GM19238 (cell line): ENCODE measurements at regions not wholly inside any gene's neighbourhood (a gene's known extent, or its start where the extent isn't known, plus 50 kb on each side); places are given as distances from the start of the nearest gene placed in this dataset.

ENCODE experiments used
- DNase-seq: peaks from one replicate; pipeline ENCODE4 v3.0.0; 2011; ENCODE audit warnings: low spot score; ENCODE audit not compliant: insufficient read length

- DNase-seq = no peak
Measured at GRCh38 chr12:125222876-125223275, 157.6 kb downstream of the AACS start.

DNA sequence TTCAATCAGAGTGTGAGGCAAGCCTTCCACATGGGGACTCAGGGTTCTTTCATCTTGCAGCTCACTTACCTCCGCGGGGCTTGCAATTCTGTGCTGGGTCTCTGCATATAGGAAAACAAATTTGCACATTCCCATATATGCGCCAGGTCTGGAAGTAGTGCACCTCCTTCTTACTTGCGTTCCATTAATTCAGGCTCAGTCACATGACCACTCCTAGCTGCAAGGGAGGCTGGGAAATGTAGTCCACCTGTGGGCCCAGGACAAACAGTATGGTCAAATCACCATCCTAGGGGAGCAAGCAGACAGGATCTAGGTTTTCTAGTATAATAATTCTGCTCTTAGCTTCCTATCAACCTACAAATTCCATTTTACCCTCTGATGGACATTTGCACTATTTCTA lies 160.4 kb downstream of the AACS start:
- no peak for DNase-seq

DNA sequence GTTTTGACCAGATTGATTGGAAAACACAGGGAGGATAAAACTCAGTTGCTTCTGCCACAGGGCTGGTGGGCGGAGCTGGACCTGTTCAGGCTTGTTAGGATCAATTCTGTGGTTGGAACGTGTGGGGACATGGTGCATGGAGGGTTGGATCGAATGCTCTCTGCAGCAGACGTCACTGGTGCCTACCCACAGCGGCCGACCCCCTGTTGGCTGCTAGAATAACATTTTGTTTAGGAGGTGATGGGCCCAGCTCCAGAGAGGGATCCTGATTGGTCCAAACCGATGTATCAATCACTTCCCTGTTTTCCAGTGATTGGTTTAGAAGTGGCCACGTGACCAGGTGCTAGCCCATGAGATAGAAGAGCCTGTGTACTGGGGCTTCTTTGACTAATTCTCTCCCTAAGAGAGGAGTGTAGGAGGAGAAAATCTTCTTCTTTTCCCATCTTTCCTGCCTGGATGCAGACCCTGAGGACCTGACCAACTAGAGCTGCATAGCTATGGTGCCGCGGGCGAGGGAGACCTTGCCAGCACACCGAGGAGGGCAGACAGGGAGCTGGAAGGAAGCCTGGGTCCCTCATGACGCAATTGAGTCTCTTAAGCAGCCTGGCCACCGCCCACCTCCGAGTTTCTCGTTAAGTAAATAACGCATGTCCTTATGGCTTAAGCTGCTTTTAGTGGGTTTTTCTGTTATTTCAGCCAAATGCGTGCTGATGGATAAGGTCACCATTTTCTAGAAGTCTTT lies 163.5 kb downstream of the AACS start:
- no peak for DNase-seq

DNA sequence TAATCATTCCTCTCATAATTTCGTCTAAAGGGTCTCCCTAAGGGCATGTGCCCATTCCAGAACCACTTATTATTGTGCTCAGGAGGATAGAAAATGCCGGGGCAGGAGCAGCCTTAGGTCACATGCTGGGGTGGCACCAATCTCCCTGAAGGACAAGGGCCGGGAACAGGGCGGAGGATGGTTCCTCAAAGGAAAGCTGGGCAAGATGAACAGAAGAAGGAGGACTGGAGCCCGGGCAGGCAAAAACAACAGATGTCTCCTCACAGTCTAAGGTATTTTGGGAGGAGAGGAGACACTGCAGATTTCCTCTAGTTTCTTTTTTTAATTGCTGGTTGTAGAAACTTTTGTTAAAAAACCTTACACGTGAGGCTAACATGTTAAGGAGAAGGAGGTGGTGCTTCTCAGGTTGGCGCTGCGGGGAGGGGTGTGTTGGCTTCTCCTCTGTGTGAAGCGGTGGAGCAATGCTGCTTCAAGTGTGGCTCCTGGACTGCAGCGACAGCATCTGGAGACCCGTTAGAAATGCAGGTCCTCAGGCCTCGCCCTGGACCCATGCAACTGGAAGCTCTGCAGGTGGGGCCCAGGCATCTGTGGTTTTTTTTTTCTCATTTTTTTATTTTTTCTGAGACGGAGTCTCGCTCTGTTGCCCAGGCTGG lies 164.8 kb downstream of the AACS start:
- DNase-seq = no peak

- DNase-seq = no peak
Measured at GRCh38 chr12:125233319-125233718, 168.1 kb downstream of the AACS start.

GRCh38 chr12:125239563-125239962 lies 174.3 kb downstream of the AACS start:
- no peak for DNase-seq

GRCh38 chr12:125240717-125241116 lies 175.5 kb downstream of the AACS start:
- DNase-seq = no peak

DNA sequence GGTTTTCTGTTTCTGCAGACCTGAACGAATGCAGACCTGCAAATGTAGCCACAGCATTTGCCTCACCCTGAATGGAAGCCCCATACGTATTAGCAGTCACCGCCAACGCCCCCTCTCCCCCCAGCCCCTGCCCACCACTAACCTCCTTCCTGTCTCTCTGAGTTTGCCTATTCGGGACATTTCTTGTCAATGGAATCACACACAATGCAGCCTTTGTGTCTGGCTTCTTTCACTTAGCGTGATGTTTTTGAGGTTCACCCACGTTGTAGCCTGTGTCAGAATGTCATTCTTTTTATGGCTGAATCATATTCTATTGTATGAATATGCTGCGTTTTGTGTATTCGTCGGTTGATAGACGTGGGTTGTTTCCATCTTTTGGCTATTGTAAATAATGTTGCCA lies 178.6 kb downstream of the AACS start:
- no peak for DNase-seq

- no peak for DNase-seq
Measured at GRCh38 chr12:125244338-125244737, 179.1 kb downstream of the AACS start.

DNA sequence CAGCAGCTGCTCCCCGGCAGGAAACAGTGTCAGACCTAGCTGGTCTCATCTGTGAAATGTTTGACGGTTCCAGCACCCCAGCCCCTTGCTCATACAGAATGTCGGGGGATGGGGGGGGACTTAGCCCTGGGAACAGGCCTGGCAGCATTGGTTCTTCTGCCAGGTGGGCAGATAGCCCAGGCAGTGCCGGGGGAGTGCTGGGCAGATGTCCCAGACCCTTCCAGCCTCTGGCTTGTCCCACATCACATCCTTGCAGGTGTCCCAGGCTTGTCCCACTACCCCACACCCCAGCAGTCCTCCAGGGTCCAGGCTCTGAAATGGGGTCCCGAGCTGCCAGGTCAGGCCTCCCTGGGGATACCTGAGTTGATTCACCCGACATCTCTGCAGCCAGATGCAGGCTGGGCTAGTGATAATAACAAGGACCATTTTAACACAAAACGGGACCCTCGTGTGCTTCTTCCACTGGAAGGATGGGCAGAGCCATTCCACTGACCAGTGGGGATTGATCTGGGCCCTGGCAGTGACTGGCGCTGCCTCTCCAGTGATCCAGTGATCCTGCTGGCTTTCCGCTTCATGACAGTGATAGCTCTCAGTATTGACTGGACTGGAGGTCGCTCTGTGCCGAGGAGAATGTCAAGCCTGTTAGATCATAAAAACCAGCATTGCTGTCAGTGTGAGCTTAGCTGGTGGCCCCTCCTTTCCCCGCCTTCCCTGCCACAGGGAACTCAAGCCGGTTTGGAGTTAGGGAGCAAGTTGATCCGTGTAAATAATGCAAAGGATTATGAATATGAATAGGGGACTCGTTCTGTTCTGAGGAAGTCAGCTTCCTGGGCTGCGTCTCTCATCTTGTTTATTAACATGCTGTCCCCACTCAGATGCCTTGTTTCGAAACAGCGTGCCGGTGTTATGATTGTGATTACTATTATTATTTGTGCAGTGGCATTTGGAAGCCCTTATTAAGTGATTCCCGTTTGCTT lies 180.6 kb downstream of the AACS start:
- no peak for DNase-seq

DNA sequence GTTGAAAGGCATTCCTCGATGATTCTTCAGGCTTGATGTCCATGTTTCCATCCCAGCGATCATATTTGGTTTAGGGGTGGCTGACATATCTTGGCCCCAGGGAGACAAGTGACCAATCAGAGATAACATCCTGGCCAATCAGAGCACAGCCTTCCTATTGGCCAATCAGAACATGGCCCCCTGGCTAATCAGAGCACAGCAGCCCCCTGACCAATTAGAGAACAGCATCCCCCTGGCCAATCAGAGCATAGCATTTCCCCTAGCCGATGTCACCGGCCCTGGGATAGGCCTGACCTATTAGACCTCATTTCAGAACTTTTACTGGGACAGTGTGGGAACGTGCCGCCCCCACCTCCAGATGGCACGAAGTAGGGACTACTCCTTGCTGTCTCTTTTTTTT lies 182.2 kb downstream of the AACS start:
- DNase-seq = no peak

GRCh38 chr12:125249066-125249824 lies 184.0 kb downstream of the AACS start:
- no peak for DNase-seq

- DNase-seq = no peak
Measured at GRCh38 chr12:125249932-125250331, 184.7 kb downstream of the AACS start.

- DNase-seq = no peak
Measured at GRCh38 chr12:125254236-125254635, 189.0 kb downstream of the AACS start.

DNA sequence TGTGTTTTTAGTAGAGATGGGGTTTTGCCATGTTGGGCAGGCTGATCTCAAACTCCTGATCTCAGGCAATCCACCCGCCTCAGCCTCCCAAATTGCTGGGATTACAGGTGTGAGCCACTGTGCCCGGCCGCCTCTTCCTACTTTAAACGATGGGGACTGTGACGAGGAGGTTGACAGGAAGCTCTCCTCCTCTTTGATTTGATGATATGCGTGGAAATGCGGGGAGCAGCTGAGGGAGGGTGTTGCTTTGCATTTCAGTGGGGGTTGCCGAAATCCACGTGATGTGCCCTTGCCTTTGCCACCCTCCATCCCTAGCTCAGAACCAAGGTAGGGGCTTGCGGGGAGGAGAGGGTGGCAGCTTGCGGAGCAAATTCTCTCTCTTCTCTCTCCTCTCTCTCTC lies 189.6 kb downstream of the AACS start:
- DNase-seq = no peak

GRCh38 chr12:125255935-125256633 lies 190.8 kb downstream of the AACS start:
- DNase-seq = no peak

DNA sequence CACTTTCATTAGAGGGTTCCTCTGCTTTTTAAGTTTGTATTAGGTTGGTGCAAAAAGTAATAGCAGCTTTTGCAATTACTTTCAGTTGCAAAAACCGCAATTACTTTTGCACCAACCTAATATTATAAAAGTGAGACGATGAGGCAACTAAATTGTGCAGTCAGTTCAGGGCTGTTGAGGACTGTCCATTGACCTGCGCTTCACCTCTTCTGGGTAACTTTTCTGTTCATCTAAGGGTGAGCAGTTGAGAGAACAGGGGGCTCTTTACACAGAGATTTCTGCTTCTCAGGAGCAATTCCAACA lies 191.3 kb downstream of the AACS start:
- no peak for DNase-seq

DNA sequence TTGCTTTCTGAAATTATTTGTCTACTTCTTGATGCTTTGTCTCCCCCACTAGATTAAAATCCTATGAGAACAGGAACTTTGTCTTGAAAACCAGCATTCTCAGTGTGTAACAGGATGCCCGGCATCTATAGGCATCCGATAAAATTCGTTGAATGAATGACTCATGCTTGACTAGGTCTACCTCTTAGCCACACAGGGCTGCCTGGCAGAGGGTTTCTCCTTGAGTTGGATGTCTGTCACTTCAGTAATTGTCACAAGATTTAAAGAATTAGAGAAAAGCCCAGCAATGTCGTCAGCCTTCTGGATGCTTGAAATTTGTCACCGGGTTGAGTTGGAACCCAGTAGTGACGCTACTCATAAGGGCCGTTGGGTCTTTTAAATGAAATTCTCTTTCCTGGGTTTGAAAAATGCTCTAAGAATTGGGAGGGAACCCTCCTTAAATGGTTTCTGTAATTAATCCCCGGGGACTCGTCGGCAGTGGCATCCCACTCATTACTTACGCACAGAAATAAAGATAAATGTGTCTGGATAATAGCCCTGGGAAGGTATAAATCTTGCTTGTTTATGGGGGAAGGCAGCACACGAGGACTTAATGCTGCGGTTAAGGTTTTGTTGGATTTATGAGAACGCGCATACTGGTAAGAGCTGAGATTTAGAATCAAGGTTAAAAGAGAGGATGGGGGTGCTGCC lies 194.1 kb downstream of the AACS start:
- no peak for DNase-seq

GRCh38 chr12:125262851-125263250 lies 197.6 kb downstream of the AACS start:
- DNase-seq = no peak

- DNase-seq = no peak
Measured at GRCh38 chr12:125263385-125263784, 198.2 kb downstream of the AACS start.
